C4-2B (cell line): ENCODE measurements at regions not wholly inside any gene's neighbourhood (a gene's known extent, or its start where the extent isn't known, plus 50 kb on each side); places are given as distances from the start of the nearest gene placed in this dataset.

Experiments
- H3K27ac ChIP-seq: fragments of 450-650 bp; 2 replicates; pipeline ENCODE4 v1.5.1; 2017
- ZFX ChIP-seq: fragments of 450-650 bp; IDR thresholded peaks from 2 replicates; pipeline ENCODE4 v1.6.1; 2017
- TF ChIP-seq, protein P1 (sequence below): fragments of 450-650 bp; conservative IDR thresholded peaks from 2 replicates; pipeline ENCODE4 v1.5.1; 2017; ENCODE audit warnings: mild to moderate bottlenecking

DNA sequence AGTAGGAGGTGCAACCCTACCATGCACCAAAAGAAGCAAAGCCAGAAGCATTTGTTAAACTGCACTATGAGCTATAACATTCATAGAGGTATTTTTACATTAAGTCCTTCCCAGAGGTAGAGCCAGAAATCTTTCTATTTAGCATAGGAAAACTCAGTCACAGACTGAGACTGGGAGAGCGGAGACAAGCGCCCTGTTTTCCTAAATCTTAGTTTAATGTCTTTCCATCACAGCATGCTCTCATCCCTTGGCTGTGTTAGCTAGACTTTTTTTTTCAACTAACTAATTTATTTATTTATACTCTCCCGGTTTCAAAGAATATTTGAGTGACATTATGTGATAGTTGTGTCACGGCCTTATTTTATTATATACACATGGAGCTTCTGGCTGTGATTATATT, 304.1 kb downstream of the LMX1A start:
- H3K27ac ChIP-seq = no peak overlapping the region
- TF ChIP-seq ZFX = no peak
- TF ChIP-seq, protein P1, sequence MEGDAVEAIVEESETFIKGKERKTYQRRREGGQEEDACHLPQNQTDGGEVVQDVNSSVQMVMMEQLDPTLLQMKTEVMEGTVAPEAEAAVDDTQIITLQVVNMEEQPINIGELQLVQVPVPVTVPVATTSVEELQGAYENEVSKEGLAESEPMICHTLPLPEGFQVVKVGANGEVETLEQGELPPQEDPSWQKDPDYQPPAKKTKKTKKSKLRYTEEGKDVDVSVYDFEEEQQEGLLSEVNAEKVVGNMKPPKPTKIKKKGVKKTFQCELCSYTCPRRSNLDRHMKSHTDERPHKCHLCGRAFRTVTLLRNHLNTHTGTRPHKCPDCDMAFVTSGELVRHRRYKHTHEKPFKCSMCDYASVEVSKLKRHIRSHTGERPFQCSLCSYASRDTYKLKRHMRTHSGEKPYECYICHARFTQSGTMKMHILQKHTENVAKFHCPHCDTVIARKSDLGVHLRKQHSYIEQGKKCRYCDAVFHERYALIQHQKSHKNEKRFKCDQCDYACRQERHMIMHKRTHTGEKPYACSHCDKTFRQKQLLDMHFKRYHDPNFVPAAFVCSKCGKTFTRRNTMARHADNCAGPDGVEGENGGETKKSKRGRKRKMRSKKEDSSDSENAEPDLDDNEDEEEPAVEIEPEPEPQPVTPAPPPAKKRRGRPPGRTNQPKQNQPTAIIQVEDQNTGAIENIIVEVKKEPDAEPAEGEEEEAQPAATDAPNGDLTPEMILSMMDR = no peak

- H3K27ac ChIP-seq = no peak overlapping the region
- TF ChIP-seq, protein P1 = no peak
- TF ChIP-seq ZFX = no peak
Observed at GRCh38 chr1:165050246-165050645, 306.3 kb downstream of the LMX1A start.

DNA sequence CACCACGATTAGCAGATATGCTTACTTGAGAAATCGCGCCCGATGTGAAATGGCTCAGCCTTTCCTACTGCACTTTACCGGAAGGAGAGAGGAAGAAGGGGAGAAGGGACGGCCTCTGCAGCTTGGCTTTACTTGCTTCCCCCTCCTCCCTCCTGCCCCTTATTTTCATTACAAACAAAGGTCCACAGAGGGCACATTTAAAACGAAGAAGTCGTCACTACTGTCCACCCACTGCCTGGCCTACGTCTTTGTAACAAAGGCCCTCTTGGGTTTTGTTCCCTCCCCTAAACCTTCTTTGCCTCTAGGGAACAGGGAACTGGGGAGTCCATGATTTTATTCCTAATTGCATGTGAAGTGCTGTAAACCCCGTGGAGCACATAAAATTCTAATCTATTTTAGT, 308.5 kb downstream of the LMX1A start:
- TF ChIP-seq ZFX = no peak
- TF ChIP-seq, protein P1 = no peak
- no peak overlapping the region for H3K27ac ChIP-seq

DNA sequence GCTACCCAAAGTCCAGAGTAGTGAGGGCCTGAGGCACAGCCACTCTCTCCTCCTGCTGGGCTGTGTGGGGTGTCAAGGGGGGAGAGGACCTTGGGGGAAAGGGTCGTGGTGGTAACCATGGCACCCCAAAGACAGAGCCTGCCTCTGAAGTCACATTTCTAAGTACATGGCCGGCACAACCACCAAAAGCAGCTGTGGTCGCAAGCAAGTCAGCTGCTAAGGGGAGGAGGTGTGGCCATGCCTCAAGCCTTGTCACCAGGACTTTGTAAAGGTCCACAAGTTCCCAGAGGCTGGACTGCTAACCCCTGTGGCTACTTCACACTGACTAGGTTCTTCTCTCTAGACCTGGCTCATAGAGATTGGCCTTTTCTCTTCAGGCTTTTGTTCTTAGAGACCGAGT, 310.6 kb downstream of the LMX1A start:
- H3K27ac ChIP-seq = no peak overlapping the region
- no peak for TF ChIP-seq ZFX
- TF ChIP-seq, protein P1 = no peak

DNA sequence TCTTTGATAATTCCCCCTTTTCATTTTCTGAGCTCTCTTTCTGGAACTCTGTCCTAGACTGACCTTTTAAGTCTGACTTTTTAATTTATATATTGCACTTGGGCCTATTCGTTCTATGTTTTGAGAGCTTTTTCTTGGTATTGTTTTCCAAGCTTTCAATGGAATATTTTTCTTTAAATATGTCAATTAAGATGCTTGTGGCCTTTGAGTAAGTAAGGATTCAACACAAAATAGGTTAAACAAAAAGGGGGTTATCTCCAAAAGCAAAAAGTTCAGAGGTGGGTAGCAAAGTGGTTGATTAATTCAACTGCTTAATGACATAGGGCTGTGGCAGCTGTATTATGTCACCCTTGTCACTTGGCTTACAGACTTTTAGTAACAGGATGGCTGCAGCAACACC, 315.9 kb downstream of the LMX1A start:
- no peak overlapping the region for H3K27ac ChIP-seq
- TF ChIP-seq, protein P1 = no peak
- no peak for TF ChIP-seq ZFX

GRCh38 chr1:165039996-165040395, 316.5 kb downstream of the LMX1A start:
- no peak for TF ChIP-seq ZFX
- TF ChIP-seq, protein P1 = no peak
- H3K27ac ChIP-seq = no peak overlapping the region

- TF ChIP-seq, protein P1 = no peak
- no peak for TF ChIP-seq ZFX
- no peak overlapping the region for H3K27ac ChIP-seq
Observed at GRCh38 chr1:165036403-165036802, 320.1 kb downstream of the LMX1A start.
